Mucosa of stomach (tissue), 1 donor: ENCODE measurements at regions not wholly inside any gene's neighbourhood (a gene's known extent, or its start where the extent isn't known, plus 50 kb on each side); places are given as distances from the start of the nearest gene placed in this dataset.

Experiments used
- H3K27me3 ChIP-seq: one replicate; pipeline ENCODE4 v1.7.0; 2013; ENCODE audit warnings: mild to moderate bottlenecking, low read length; ENCODE audit not compliant: control insufficient read depth, insufficient read depth
- H3K36me3 ChIP-seq: one replicate; pipeline ENCODE4 v1.7.0; 2013; ENCODE audit warnings: low read length; ENCODE audit not compliant: control insufficient read depth, insufficient read depth
- H3K4me1 ChIP-seq: one replicate; pipeline ENCODE4 v1.7.0; 2013; ENCODE audit warnings: mild to moderate bottlenecking, low read length; ENCODE audit not compliant: control insufficient read depth, insufficient read depth
- H3K4me3 ChIP-seq: one replicate; pipeline ENCODE4 v1.7.0; 2013; ENCODE audit warnings: low read length
- H3K9ac ChIP-seq: one replicate; pipeline ENCODE4 v1.7.0; 2013; ENCODE audit warnings: mild to moderate bottlenecking, low read length, moderate library complexity
- H3K9me3 ChIP-seq: one replicate; pipeline ENCODE4 v1.7.0; 2013; ENCODE audit warnings: mild to moderate bottlenecking, low read length, moderate library complexity; ENCODE audit not compliant: control insufficient read depth
- donor health status: Pancreatic carcinoma.

- H3K4me3 ChIP-seq: no peak overlapping the region
- H3K27me3 ChIP-seq: no peaks in the 10 kb centered on the region
- H3K36me3 ChIP-seq: no peaks in the 10 kb centered on the region
- no peak overlapping the region for H3K9ac ChIP-seq
- peaks cover 7% of the 10 kb centered on the region for H3K4me1 ChIP-seq
- H3K9me3 ChIP-seq: no peaks in the 10 kb centered on the region
Observed at GRCh38 chr14:34065690-34066391, 115.0 kb upstream of the EGLN3 start.

- peaks cover 9% of the 10 kb centered on the region for H3K4me1 ChIP-seq
- no peak overlapping the region for H3K9ac ChIP-seq
- H3K9me3 ChIP-seq: no peaks in the 10 kb centered on the region
- H3K4me3 ChIP-seq: no peak overlapping the region
- H3K27me3 ChIP-seq: no peaks in the 10 kb centered on the region
- no peaks in the 10 kb centered on the region for H3K36me3 ChIP-seq
Observed at GRCh38 chr14:34065236-34065635, 114.4 kb upstream of the EGLN3 start.

DNA sequence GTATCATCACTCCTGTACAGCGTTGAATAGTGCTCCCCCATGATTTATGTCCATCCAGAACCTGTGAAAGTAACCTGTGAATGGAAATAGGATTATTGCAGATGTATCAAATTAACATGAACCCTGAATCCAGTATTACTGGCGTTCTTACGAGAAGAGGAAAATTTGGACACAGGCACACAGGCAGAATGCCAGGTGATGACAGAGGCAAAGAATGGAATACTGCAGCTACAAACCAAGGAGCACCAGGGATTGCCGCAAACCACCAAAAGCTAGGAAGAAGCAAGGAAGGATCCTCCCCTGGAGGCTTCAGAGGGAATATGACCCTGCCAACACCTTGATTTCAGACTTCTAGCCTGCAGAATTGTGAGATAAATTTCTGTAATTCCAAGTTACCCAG is 113.5 kb upstream of the EGLN3 start:
- H3K4me3 ChIP-seq: no peak overlapping the region
- peaks cover 15% of the 10 kb centered on the region for H3K4me1 ChIP-seq
- H3K27me3 ChIP-seq: no peaks in the 10 kb centered on the region
- no peaks in the 10 kb centered on the region for H3K9me3 ChIP-seq
- no peak overlapping the region for H3K9ac ChIP-seq
- no peaks in the 10 kb centered on the region for H3K36me3 ChIP-seq

DNA sequence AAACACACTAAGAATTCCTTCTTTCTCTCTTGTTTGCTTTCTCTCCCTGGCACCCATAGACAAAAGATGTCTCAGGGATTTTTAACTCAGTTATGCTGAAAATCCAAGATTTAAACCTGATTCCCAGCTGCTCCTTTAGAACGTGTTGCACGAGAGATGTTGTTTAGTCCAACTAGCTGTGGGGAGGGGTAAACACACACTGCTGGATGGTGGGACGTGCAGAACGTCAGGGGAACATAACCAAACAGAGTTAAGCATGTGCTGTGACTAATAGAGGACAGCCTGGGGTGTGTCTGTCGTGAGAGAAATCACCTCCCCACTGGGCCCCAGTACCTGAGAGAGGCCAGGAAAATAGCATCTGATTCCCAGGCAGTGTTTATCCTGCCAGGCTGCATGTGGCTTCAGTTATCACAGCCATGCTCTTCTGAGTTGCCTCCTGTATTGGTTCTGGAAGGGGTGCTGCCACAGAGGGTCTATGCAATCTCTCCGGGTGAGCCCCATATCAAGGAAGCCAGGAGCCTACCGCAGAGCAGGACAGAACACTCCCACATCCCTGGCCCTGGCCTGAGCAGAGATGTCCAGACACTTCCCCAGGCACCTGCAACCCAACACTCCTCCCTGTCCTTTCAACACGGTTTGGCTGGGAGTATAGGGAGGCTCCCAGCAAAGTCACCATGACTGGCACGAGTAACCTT is 112.7 kb upstream of the EGLN3 start:
- Histone ChIP-seq H3K4me3 (no peak overlapping the region), H3K36me3 (no peaks in the 10 kb centered on the region), H3K4me1 (peaks cover 16% of the 10 kb centered on the region), H3K9me3 (no peaks in the 10 kb centered on the region), H3K27me3 (no peaks in the 10 kb centered on the region), H3K9ac (no peak overlapping the region)

DNA sequence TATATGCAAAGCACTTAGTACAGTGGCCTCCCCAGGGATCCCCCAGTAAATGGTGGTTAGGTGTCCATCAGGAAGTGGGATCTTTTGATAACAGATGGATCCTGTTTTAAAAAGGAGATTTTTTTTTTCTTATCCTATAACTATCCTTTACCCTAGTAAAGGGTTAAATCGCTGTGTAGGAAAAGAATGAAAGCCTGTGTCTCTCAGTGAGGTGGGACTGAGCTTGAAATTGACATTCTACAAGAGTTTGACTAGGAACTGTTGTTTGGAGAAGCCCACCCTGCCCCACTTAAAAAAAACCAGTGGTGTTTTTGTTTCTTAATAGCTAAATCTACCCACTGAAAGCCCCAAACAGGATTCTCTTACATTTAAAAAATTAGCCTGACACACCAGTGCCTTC is 112.2 kb upstream of the EGLN3 start:
- Histone ChIP-seq H3K4me1 (peaks cover 16% of the 10 kb centered on the region), H3K36me3 (no peaks in the 10 kb centered on the region), H3K27me3 (no peaks in the 10 kb centered on the region), H3K9me3 (no peaks in the 10 kb centered on the region), H3K4me3 (no peak overlapping the region), H3K9ac (no peak overlapping the region)

GRCh38 chr14:34062353-34062973 is 111.6 kb upstream of the EGLN3 start:
- H3K36me3 ChIP-seq: no peaks in the 10 kb centered on the region
- H3K9ac ChIP-seq: no peak overlapping the region
- H3K9me3 ChIP-seq: no peaks in the 10 kb centered on the region
- no peaks in the 10 kb centered on the region for H3K27me3 ChIP-seq
- no peak overlapping the region for H3K4me3 ChIP-seq
- peaks cover 16% of the 10 kb centered on the region for H3K4me1 ChIP-seq

DNA sequence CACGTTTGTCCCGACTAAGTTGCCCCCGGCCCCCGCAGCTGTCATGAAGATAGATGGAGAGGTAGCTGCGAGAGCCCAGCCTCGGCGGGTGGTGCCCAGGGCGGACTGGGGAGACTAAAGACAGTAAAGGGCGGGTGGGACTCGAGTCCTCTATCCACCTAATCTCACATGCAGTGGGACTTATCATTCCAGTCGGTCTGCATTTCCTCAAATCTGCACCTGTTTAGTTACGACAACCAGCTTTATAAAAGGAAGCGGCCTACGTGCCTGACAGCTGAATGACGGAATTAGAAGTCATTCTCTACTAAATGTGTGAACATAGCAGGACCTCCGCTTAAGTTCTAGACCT is 109.8 kb upstream of the EGLN3 start:
- H3K4me1 ChIP-seq: peaks cover 16% of the 10 kb centered on the region
- H3K4me3 ChIP-seq: peak overlapping the region; percentile 73
- no peaks in the 10 kb centered on the region for H3K36me3 ChIP-seq
- H3K9ac ChIP-seq: peak overlapping the region; percentile 83
- H3K9me3 ChIP-seq: no peaks in the 10 kb centered on the region
- no peaks in the 10 kb centered on the region for H3K27me3 ChIP-seq

DNA sequence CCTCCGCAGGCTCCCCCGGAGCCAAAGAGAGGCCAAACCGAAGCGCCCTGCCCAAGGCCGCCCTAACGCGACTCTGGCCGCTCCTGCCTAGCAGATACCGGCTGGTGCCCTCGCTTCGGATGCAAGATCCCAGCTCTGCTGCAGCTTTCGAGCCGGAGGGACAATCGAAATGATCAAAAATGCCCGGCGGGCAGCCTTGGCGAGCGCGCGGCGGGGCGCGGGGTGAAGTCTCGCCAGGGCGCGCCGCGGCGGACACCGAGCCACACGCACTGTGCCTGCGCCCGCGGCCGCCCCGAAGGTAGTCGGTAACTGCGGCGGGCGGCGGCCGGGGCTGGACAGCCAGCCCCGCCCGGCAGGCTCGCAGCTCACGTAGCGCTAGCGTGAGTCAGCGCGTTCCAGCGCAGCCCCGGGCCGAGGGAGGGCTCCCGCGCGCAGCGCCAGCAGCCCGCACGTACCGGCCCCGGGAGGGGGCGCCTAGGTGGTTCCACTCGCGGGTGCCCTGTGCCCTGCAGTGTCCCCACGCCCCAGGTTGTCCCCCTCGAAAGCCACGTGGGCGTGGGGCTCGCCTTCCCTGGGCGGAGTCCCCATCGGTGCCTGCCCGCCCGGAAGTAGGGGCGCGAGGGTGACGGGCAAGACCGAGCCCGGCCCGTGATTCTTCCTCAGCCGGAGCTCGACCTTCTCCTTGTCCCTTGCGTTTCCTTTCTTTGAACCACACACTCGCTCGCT is 109.2 kb upstream of the EGLN3 start:
- Histone ChIP-seq H3K9ac (peak overlapping the region; percentile 83), H3K27me3 (no peaks in the 10 kb centered on the region), H3K36me3 (no peaks in the 10 kb centered on the region), H3K4me1 (peaks cover 16% of the 10 kb centered on the region), H3K9me3 (no peaks in the 10 kb centered on the region), H3K4me3 (peak overlapping the region; percentile 73)

DNA sequence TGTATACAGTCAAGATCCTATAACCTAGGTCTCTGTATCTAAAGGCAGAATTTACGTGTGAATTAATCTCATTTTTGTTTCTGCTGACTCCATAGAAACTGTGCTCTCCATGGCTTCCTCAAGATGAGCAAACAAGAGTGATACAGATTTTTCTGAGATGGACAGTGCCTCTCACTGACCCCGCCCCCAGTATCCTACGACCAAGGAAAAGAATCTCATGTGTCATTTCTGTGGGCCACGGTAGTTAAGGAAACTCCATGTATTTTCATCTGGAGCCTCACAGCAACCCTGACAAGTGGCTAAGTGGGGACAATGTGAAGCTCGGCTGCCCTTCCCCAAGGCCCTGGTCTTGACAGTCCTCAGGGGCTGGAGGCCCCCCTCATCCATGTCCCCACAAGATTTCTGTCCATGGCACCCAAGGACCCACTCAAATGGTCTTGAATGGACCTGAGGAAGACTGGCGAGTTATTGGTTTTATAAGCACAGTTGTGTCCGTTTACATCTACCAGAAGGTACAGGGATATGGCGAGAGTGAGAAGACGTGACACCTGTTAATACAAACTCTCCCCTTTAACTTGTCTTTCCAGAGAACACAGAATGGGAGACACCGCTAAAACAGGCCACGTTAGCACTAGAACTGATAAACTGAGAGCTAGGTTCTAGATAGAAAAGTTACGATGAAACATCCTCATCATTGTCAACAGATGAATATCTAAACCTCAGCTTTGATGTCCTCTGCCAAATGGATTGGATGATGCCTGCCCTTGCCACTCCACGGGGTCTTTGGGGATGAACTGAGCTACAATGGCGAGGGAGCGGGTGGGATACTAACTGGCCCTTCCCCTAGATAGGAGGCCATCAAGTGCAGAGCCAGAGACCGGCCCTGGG is 108.4 kb upstream of the EGLN3 start:
- Histone ChIP-seq H3K4me1 (peaks cover 16% of the 10 kb centered on the region), H3K27me3 (no peaks in the 10 kb centered on the region), H3K4me3 (peak overlapping the region; percentile 73), H3K36me3 (no peaks in the 10 kb centered on the region), H3K9me3 (no peaks in the 10 kb centered on the region), H3K9ac (peak overlapping the region; percentile 83)

- Histone ChIP-seq H3K4me3 (no peak overlapping the region), H3K9ac (no peak overlapping the region), H3K27me3 (no peaks in the 10 kb centered on the region), H3K9me3 (no peaks in the 10 kb centered on the region), H3K36me3 (no peaks in the 10 kb centered on the region), H3K4me1 (peaks cover 16% of the 10 kb centered on the region)
Observed at GRCh38 chr14:34058510-34058909, 107.6 kb upstream of the EGLN3 start.

DNA sequence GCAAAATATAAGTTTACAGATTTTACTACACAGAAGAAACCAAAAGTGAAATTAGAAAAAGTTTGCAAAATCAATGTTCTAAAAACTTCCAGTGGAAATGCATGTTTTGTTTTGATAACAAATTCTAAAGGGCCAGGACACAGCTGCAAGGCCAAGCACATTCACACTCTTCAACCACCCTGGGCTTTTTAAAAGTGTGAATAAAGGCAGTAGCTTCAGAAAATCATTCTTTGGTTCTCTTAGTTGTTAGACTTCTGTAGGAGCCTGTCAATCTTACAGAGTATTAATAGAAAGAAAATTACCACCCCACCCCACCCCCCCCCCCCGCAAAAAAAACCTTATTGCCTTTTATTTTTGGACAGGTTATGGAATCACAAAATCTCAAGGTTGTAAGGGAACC is 105.2 kb upstream of the EGLN3 start:
- H3K27me3 ChIP-seq: no peaks in the 10 kb centered on the region
- no peak overlapping the region for H3K4me3 ChIP-seq
- no peak overlapping the region for H3K9ac ChIP-seq
- H3K4me1 ChIP-seq: peaks cover 25% of the 10 kb centered on the region
- no peaks in the 10 kb centered on the region for H3K36me3 ChIP-seq
- no peaks in the 10 kb centered on the region for H3K9me3 ChIP-seq
